GM18517 (cell line): ENCODE measurements at regions not wholly inside any gene's neighbourhood (a gene's known extent, or its start where the extent isn't known, plus 50 kb on each side); places are given as distances from the start of the nearest gene placed in this dataset.

Source experiments
- ATAC-seq: cut with Tn5 transposase; IDR thresholded peaks from one replicate; pipeline ENCODE4 v1.9.1; 2021; ENCODE audit warnings: mild to moderate bottlenecking, moderate library complexity; ENCODE audit not compliant: unreplicated experiment

GRCh38 chrX:126064901-126065541 is 101.1 kb downstream of the DCAF12L2 start:
- ATAC-seq: no peak

DNA sequence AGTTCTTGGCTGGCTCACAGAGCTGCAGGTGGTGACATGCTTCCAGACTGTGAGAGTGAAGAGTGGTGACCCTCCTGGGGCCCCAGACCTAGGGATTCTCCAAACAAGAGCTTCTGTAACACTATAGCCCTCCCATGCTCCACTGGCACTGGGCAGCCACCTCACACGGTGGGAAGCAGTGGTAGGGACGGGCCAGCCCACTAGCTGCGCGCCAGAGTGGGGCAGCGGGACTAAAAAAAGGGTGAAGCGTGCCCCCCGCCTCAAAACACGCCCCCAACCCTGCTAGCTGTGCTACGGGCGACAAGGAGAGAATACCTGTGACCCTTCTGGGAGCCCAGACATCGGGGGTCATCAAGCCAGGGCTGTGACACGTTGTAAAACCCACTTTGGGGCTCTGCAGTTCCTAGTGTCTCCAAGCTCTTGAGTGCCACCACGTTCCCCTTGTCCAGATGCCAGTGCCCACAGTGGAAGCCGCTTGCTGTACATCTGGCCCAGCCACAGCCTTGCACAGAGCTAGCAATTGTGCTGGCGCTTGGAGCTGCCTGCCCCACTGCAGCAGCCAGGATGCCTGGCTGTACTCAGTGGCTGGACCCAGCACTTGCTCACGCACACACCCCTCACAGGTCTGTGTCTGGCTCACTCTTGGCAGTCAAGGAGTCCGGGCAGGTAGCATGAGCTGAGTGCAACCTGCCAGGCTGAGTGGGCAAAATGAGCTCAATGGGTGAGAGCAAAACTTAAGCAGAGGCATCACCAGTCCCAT is 100.0 kb downstream of the DCAF12L2 start:
- ATAC-seq: no peak
